C1 segment of cervical spinal cord (tissue), 14 donors: ENCODE measurements at regions not wholly inside any gene's neighbourhood (a gene's known extent, or its start where the extent isn't known, plus 50 kb on each side); places are given as distances from the start of the nearest gene placed in this dataset.
"Not testable (repeated sequence)": the region's sequence is repeated elsewhere in the genome, so short reads cannot be mapped to it uniquely, and the experiment has no call there.

ENCODE experiments used
- DNase-seq, 14 donors: peaks; one replicate each; lab custom pipeline; 2025; lab: John Stamatoyannopoulos, UW

GRCh38 chr20:16863303-16863702 is 115.1 kb downstream of the OTOR start:
- no peak for DNase-seq

GRCh38 chr20:16864069-16864468 is 115.9 kb downstream of the OTOR start:
- no peak for DNase-seq

- no peak for DNase-seq
Measured at GRCh38 chr20:16864963-16865362, 116.8 kb downstream of the OTOR start.

GRCh38 chr20:16865406-16865805 is 117.2 kb downstream of the OTOR start:
- DNase-seq = no peak

GRCh38 chr20:16873124-16873523 is 125.0 kb downstream of the OTOR start:
- not testable (repeated sequence) for DNase-seq

- DNase-seq = no peak
Measured at GRCh38 chr20:16877053-16877554, 128.9 kb downstream of the OTOR start.

GRCh38 chr20:16885746-16886145 is 137.6 kb downstream of the OTOR start:
- DNase-seq = no peak

GRCh38 chr20:16898433-16898832 is 150.3 kb downstream of the OTOR start:
- no peak for DNase-seq

GRCh38 chr20:16902662-16903061 is 154.5 kb downstream of the OTOR start:
- no peak for DNase-seq

- no peak for DNase-seq
Measured at GRCh38 chr20:16904751-16905150, 156.6 kb downstream of the OTOR start.

GRCh38 chr20:16914277-16914676 is 166.1 kb downstream of the OTOR start:
- no peak for DNase-seq

GRCh38 chr20:16916165-16916564 is 168.0 kb downstream of the OTOR start:
- no peak for DNase-seq

- no peak for DNase-seq
Measured at GRCh38 chr20:16917636-16918035, 169.5 kb downstream of the OTOR start.

- peak in 1 of 14 donors; percentile 50 for DNase-seq
Measured at GRCh38 chr20:16918366-16918765, 170.2 kb downstream of the OTOR start.

- DNase-seq = no peak
Measured at GRCh38 chr20:16919841-16920240, 171.7 kb downstream of the OTOR start.

- no peak for DNase-seq
Measured at GRCh38 chr20:16922834-16923233, 174.7 kb downstream of the OTOR start.

GRCh38 chr20:16926626-16927430 is 178.7 kb downstream of the OTOR start:
- DNase-seq = no peak

GRCh38 chr20:16929756-16930155 is 181.6 kb downstream of the OTOR start:
- no peak for DNase-seq

- no peak for DNase-seq
Measured at GRCh38 chr20:16930656-16931055, 182.5 kb downstream of the OTOR start.

- no peak for DNase-seq
Measured at GRCh38 chr20:16939051-16939450, 190.9 kb downstream of the OTOR start.

- DNase-seq = no peak
Measured at GRCh38 chr20:16940701-16941100, 192.5 kb downstream of the OTOR start.

- DNase-seq = no peak
Measured at GRCh38 chr20:16942051-16942450, 193.9 kb downstream of the OTOR start.

GRCh38 chr20:16942756-16943155 is 194.6 kb downstream of the OTOR start:
- DNase-seq = no peak

- DNase-seq = no peak
Measured at GRCh38 chr20:16944745-16945144, 196.6 kb downstream of the OTOR start.
